Activated CD4-positive, CD25-positive, alpha-beta regulatory T cell treated with anti-CD3 and anti-CD28 coated beads, Interleukin-2, amount 50 U/mL, for 72 hours (primary cell): ENCODE measurements at regions not wholly inside any gene's neighbourhood (a gene's known extent, or its start where the extent isn't known, plus 50 kb on each side); places are given as distances from the start of the nearest gene placed in this dataset.
A peak's percentile ranks its signal among the peaks of the same experiment; 100 is the strongest.

Experiments
- DNase-seq: peaks from one replicate; pipeline ENCODE4 v3.0.0; 2021

GRCh38 chr1:48164571-48164970, 57.9 kb upstream of the SLC5A9 start:
- no peak for DNase-seq

GRCh38 chr1:48160486-48161132, 61.9 kb upstream of the SLC5A9 start:
- no peak for DNase-seq

GRCh38 chr1:48139275-48139674, 83.2 kb upstream of the SLC5A9 start:
- DNase-seq: no peak

GRCh38 chr1:48127735-48128685, 94.5 kb upstream of the SLC5A9 start:
- DNase-seq: no peak

- no peak for DNase-seq
These were observed 98.9 kb upstream of the SLC5A9 start for GRCh38 chr1:48123647-48124046.

- no peak for DNase-seq
These were observed 100.6 kb upstream of the SLC5A9 start for GRCh38 chr1:48121955-48122354.

GRCh38 chr1:48120621-48121020, 101.9 kb upstream of the SLC5A9 start:
- DNase-seq: no peak

- no peak for DNase-seq
These were observed 106.7 kb upstream of the SLC5A9 start for GRCh38 chr1:48115835-48116234.

- DNase-seq: no peak
These were observed 107.7 kb upstream of the SLC5A9 start for GRCh38 chr1:48114596-48115382.

GRCh38 chr1:48109390-48110013, 112.3 kb upstream of the TRABD2B start:
- no peak for DNase-seq

GRCh38 chr1:48107516-48107915, 110.3 kb upstream of the TRABD2B start:
- no peak for DNase-seq

GRCh38 chr1:48106049-48106448, 108.9 kb upstream of the TRABD2B start:
- no peak for DNase-seq

- no peak for DNase-seq
These were observed 108.0 kb upstream of the TRABD2B start for GRCh38 chr1:48105165-48105564.

- DNase-seq: no peak
These were observed 106.3 kb upstream of the TRABD2B start for GRCh38 chr1:48103495-48103894.

GRCh38 chr1:48102766-48103165, 105.6 kb upstream of the TRABD2B start:
- no peak for DNase-seq

- DNase-seq: no peak
These were observed 102.0 kb upstream of the TRABD2B start for GRCh38 chr1:48099072-48099773.

- peak; percentile 72 for DNase-seq
These were observed 96.7 kb upstream of the TRABD2B start for GRCh38 chr1:48093696-48094528.

- no peak for DNase-seq
These were observed 96.0 kb upstream of the TRABD2B start for GRCh38 chr1:48093147-48093546.

GRCh38 chr1:48092401-48092800, 95.2 kb upstream of the TRABD2B start:
- no peak for DNase-seq

- DNase-seq: no peak
These were observed 92.2 kb upstream of the TRABD2B start for GRCh38 chr1:48089356-48089891.

GRCh38 chr1:48084826-48085225, 87.6 kb upstream of the TRABD2B start:
- no peak for DNase-seq
